CD14-positive monocyte (primary cell): ENCODE measurements at regions not wholly inside any gene's neighbourhood (a gene's known extent, or its start where the extent isn't known, plus 50 kb on each side); places are given as distances from the start of the nearest gene placed in this dataset.

Experiments
- DNase-seq, 3 donors: peaks; one replicate each; pipeline ENCODE4 v3.0.0-alpha.2; 2011 to 2022
- H2AFZ ChIP-seq: 2 replicates; pipeline ENCODE4 v1.6.0; 2012; ENCODE audit warnings: mild to moderate bottlenecking, low read depth, low read length, inconsistent platforms; ENCODE audit not compliant: insufficient read depth, poor library complexity, severe bottlenecking
- H3K27ac ChIP-seq, 2 donors: 1 replicate in 1 of 2; 2 replicates in 1 of 2; pipeline ENCODE4 v1.5.1; 2012 to 2013; ENCODE audit warnings: low read length in 2 of 2, control low read depth in 1 of 2, inconsistent platforms in 1 of 2, low read depth in 1 of 2, mild to moderate bottlenecking in 1 of 2
- H3K27me3 ChIP-seq, 2 donors: one replicate each; pipeline versions ENCODE4 v1.6.0 to v1.6.1; 2011 to 2013; ENCODE audit warnings: low read length in 2 of 2; ENCODE audit not compliant: control insufficient read depth in 2 of 2, insufficient read depth in 2 of 2
- H3K36me3 ChIP-seq, 2 donors: replicated peaks in 1 of 2; 1 replicate in 1 of 2; 2 replicates in 1 of 2; pipeline versions ENCODE4 v1.5.1 to v1.6.1; 2012 to 2013; ENCODE audit warnings: low read length in 2 of 2, control low read depth in 1 of 2, inconsistent platforms in 1 of 2, mild to moderate bottlenecking in 1 of 2; ENCODE audit not compliant: insufficient read depth in 2 of 2, control insufficient read depth in 1 of 2
- H3K4me1 ChIP-seq, 2 donors: 1 replicate in 1 of 2; 2 replicates in 1 of 2; pipeline versions ENCODE4 v1.5.1 to v1.6.1; 2012 to 2013; ENCODE audit warnings: low read length in 2 of 2, control low read depth in 1 of 2, inconsistent platforms in 1 of 2, mild to moderate bottlenecking in 1 of 2, moderate library complexity in 1 of 2; ENCODE audit not compliant: insufficient read depth in 2 of 2, control insufficient read depth in 1 of 2
- H3K4me2 ChIP-seq: replicated peaks from 2 replicates; pipeline ENCODE3; 2012; ENCODE audit warnings: low read length, moderate library complexity, mild to moderate bottlenecking; ENCODE audit not compliant: poor library complexity, severe bottlenecking; ENCODE audit errors: extremely low read depth
- H3K4me3 ChIP-seq, 3 experiments: fragments of 200-600 bp in 1 of 3; sonication (generic) in 1 of 3; replicated peaks in 1 of 3; 1 replicate in 2 of 3; 2 replicates in 1 of 3; pipeline ENCODE4 v1.5.1; 2011 to 2013; ENCODE audit warnings: low read length in 3 of 3, mild to moderate bottlenecking in 3 of 3, control low read depth in 2 of 3, low read depth in 2 of 3, inconsistent platforms in 1 of 3, moderate library complexity in 1 of 3
- H3K79me2 ChIP-seq: 2 replicates; pipeline ENCODE4 v1.6.0; 2012; ENCODE audit warnings: mild to moderate bottlenecking, control low read depth, inconsistent platforms, low read length, moderate library complexity; ENCODE audit not compliant: insufficient read depth
- H3K9ac ChIP-seq: 2 replicates; pipeline ENCODE4 v1.6.0; 2017; ENCODE audit warnings: low read length, mild to moderate bottlenecking; ENCODE audit not compliant: insufficient read depth, poor library complexity, severe bottlenecking
- H3K9me3 ChIP-seq, 2 donors: replicated peaks in 1 of 2; 1 replicate in 1 of 2; 2 replicates in 1 of 2; pipeline versions ENCODE4 v1.5.1 to v1.6.1; 2012 to 2013; ENCODE audit warnings: low read length in 2 of 2, control low read depth in 1 of 2; ENCODE audit not compliant: control insufficient read depth in 1 of 2, insufficient read depth in 1 of 2
- H4K20me1 ChIP-seq: 2 replicates; pipeline ENCODE4 v1.6.0; 2012; ENCODE audit warnings: mild to moderate bottlenecking, low read length, control low read depth, moderate library complexity; ENCODE audit not compliant: insufficient read depth
- H3K27ac Mint-ChIP-seq, 7 donors: one replicate each; pipeline ENCODE4 v1.8.0; 2020; ENCODE audit warnings: mild to moderate bottlenecking in 7 of 7, mixed read lengths in 7 of 7, moderate library complexity in 6 of 7, inconsistent platforms in 2 of 7
- H3K27me3 Mint-ChIP-seq, 3 donors: one replicate each; pipeline ENCODE4 v1.8.0; 2021 to 2022; ENCODE audit warnings: low read depth in 3 of 3, mild to moderate bottlenecking in 3 of 3, mixed read lengths in 3 of 3, moderate library complexity in 3 of 3, inconsistent platforms in 1 of 3
- H3K36me3 Mint-ChIP-seq, 2 donors: one replicate each; pipeline ENCODE4 v1.8.0; 2020; ENCODE audit warnings: mixed read lengths in 2 of 2, inconsistent platforms in 1 of 2, mild to moderate bottlenecking in 1 of 2
- H3K4me1 Mint-ChIP-seq: one replicate; pipeline ENCODE4 v1.8.0; 2020; ENCODE audit warnings: mild to moderate bottlenecking, mixed read lengths
- H3K4me3 Mint-ChIP-seq, 2 donors: one replicate each; pipeline ENCODE4 v1.8.0; 2020; ENCODE audit warnings: mild to moderate bottlenecking in 2 of 2, mixed read lengths in 2 of 2, moderate library complexity in 1 of 2
- H3K9me3 Mint-ChIP-seq, 7 donors: one replicate each; pipeline ENCODE4 v1.8.0; 2020 to 2022; ENCODE audit warnings: mixed read lengths in 7 of 7, mild to moderate bottlenecking in 6 of 7, moderate library complexity in 6 of 7, inconsistent platforms in 2 of 7
- CTCF ChIP-seq: fragments of 200-600 bp; IDR thresholded peaks from one replicate; pipeline ENCODE4 v1.8.0; 2022; ENCODE audit warnings: antibody characterized with exemption, mild to moderate bottlenecking
- WGBS: methylation state at CpG from one replicate; pipeline ENCODE4 v1.1.5; 2013; ENCODE audit warnings: missing lambda C conversion rate; ENCODE audit not compliant: insufficient coverage; 5-methylcytosine and 5-hydroxymethylcytosine counted together
- intact Hi-C, 2 donors: fragments of 100-400 bp; cut with micrococcal nuclease; formaldehyde crosslinking; loops; one replicate each; pipeline versions ENCODE4 v1.15.0 to v1.15.1; 2023

GRCh38 chrX:118218940-118219339, 102.3 kb upstream of the KLHL13 start:
- H3K27ac ChIP-seq = no peak overlapping the region
- peaks cover 20% of the 10 kb centered on the region for H3K4me1 Mint-ChIP-seq
- H3K9me3 Mint-ChIP-seq = peaks cover 0 to 4% (median 0%) of the 10 kb centered on the region in 7 donors
- no peak overlapping the region for H3K9ac ChIP-seq
- no peak for TF ChIP-seq CTCF
- no peak overlapping the region for H3K4me3 Mint-ChIP-seq
- H3K79me2 ChIP-seq = no peaks in the 10 kb centered on the region
- H3K4me3 ChIP-seq = no peak overlapping the region
- no peak overlapping the region for H3K4me2 ChIP-seq
- no peaks in the 10 kb centered on the region for H4K20me1 ChIP-seq
- no peaks in the 10 kb centered on the region for H3K9me3 ChIP-seq
- H3K36me3 ChIP-seq = no peaks in the 10 kb centered on the region
- intact Hi-C loops = no loop called here
- H3K27me3 Mint-ChIP-seq = peaks cover 0 to 6% (median 0%) of the 10 kb centered on the region in 3 donors
- no peaks in the 10 kb centered on the region for H3K36me3 Mint-ChIP-seq
- no peaks in the 10 kb centered on the region for H3K27me3 ChIP-seq
- H2AFZ ChIP-seq = no peak overlapping the region
- no CpG with 5 or more reads among the region's 5 CpGs for WGBS
- no peak for DNase-seq
- H3K4me1 ChIP-seq = peaks cover 15 to 16% of the 10 kb centered on the region in 2 donors
- H3K27ac Mint-ChIP-seq = no peak overlapping the region

GRCh38 chrX:118219866-118220265, 103.3 kb upstream of the KLHL13 start:
- Histone ChIP-seq H3K4me3 (no peak overlapping the region), H3K79me2 (no peaks in the 10 kb centered on the region), H3K4me2 (no peak overlapping the region), H3K9ac (no peak overlapping the region), H3K27me3 (no peaks in the 10 kb centered on the region), H3K36me3 (no peaks in the 10 kb centered on the region), H3K27ac (no peak overlapping the region), H3K9me3 (no peaks in the 10 kb centered on the region), H3K4me1 (peaks cover 11 to 16% of the 10 kb centered on the region in 2 donors), H4K20me1 (no peaks in the 10 kb centered on the region), H2AFZ (no peak overlapping the region)
- Mint-ChIP-seq H3K4me3 (no peak overlapping the region), H3K4me1 (peaks cover 17% of the 10 kb centered on the region), H3K9me3 (peaks cover 0 to under 1% (median 0%) of the 10 kb centered on the region in 7 donors), H3K36me3 (no peaks in the 10 kb centered on the region), H3K27ac (no peak overlapping the region), H3K27me3 (peaks cover 0 to 4% (median 0%) of the 10 kb centered on the region in 3 donors)
- no CpG with 5 or more reads among the region's 1 CpG for WGBS
- no peak for DNase-seq
- TF ChIP-seq CTCF = no peak
- intact Hi-C loops = no loop called here
